Tibial nerve (tissue), 3 donors: ENCODE measurements at regions not wholly inside any gene's neighbourhood (a gene's known extent, or its start where the extent isn't known, plus 50 kb on each side); places are given as distances from the start of the nearest gene placed in this dataset.

ENCODE experiments used
- POLR2A ChIP-seq, 2 donors: fragments of 450-650 bp; IDR thresholded peaks; one replicate each; pipeline ENCODE4 v1.6.1; 2017; ENCODE audit warnings: antibody characterized with exemption in 2 of 2, mild to moderate bottlenecking in 2 of 2, moderate library complexity in 2 of 2
- TF ChIP-seq, protein P1 (sequence below), 5 experiments: fragments of 200-600 bp in 3 of 5; fragments of 450-650 bp in 2 of 5; sonication (generic) in 3 of 5; IDR thresholded peaks; one replicate each; pipeline ENCODE4 v1.5.1; 2016 to 2019; ENCODE audit warnings: antibody characterized with exemption in 5 of 5, mild to moderate bottlenecking in 3 of 5, moderate library complexity in 2 of 5

DNA sequence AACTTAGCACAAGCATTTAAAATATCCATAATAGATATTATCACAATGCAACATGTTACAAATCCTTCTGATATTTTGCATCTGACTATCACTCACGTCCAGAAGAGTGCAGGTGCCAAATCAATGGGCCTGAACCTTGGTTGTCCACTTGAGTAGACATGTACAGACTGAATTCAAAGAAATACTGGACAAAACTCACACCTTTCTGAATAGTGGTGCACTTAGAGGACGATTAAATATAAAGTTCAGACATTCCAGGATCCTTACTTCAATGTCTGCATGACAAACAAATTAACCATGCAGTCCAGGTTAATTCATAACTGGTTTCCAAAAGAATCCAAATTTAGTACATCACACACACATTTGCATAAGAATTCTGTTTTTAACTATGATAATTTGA lies 406.0 kb upstream of the EDA2R start:
- TF ChIP-seq POLR2A (IDR thresholded peaks at IDR 0.05), result no peak
- TF ChIP-seq, protein P1, sequence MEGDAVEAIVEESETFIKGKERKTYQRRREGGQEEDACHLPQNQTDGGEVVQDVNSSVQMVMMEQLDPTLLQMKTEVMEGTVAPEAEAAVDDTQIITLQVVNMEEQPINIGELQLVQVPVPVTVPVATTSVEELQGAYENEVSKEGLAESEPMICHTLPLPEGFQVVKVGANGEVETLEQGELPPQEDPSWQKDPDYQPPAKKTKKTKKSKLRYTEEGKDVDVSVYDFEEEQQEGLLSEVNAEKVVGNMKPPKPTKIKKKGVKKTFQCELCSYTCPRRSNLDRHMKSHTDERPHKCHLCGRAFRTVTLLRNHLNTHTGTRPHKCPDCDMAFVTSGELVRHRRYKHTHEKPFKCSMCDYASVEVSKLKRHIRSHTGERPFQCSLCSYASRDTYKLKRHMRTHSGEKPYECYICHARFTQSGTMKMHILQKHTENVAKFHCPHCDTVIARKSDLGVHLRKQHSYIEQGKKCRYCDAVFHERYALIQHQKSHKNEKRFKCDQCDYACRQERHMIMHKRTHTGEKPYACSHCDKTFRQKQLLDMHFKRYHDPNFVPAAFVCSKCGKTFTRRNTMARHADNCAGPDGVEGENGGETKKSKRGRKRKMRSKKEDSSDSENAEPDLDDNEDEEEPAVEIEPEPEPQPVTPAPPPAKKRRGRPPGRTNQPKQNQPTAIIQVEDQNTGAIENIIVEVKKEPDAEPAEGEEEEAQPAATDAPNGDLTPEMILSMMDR (IDR thresholded peaks at IDR 0.05), result no peak
